Uterus (tissue), 3 donors: ENCODE measurements at regions not wholly inside any gene's neighbourhood (a gene's known extent, or its start where the extent isn't known, plus 50 kb on each side); places are given as distances from the start of the nearest gene placed in this dataset.

ENCODE experiments used
- DNase-seq, 2 donors: peaks; one replicate each; pipeline ENCODE4 v3.0.0-alpha.2; 2019 to 2020
- H3K27ac ChIP-seq, 2 donors: fragments of 200-600 bp; sonication (generic); 1 replicate in 1 of 2; 2 replicates in 1 of 2; pipeline ENCODE4 v1.5.1; 2016 to 2018
- H3K27me3 ChIP-seq, 2 donors: fragments of 200-600 bp; sonication (generic); one replicate each; pipeline ENCODE4 v1.5.1; 2018 to 2019; ENCODE audit warnings: control low read depth in 1 of 2
- H3K36me3 ChIP-seq, 2 donors: fragments of 200-600 bp; sonication (generic); one replicate each; pipeline ENCODE4 v1.5.1; 2019; ENCODE audit warnings: control low read depth in 1 of 2
- H3K4me1 ChIP-seq, 2 donors: fragments of 200-600 bp; sonication (generic); one replicate each; pipeline ENCODE4 v1.5.1; 2018 to 2019; ENCODE audit warnings: control low read depth in 1 of 2
- H3K4me3 ChIP-seq, 2 donors: fragments of 200-600 bp; sonication (generic); 1 replicate in 1 of 2; 2 replicates in 1 of 2; pipeline ENCODE4 v1.5.1; 2018 to 2019; ENCODE audit warnings: mild to moderate bottlenecking in 1 of 2
- H3K9me3 ChIP-seq, 2 donors: fragments of 200-600 bp; sonication (generic); one replicate each; pipeline ENCODE4 v1.5.1; 2019; ENCODE audit warnings: control low read depth in 1 of 2
- CTCF ChIP-seq, 4 experiments: fragments of 200-600 bp in 2 of 4; fragments of 450-650 bp in 2 of 4; sonication (generic) in 2 of 4; IDR thresholded peaks; one replicate each; pipeline ENCODE4 v1.5.1; 2016 to 2019; ENCODE audit warnings: antibody characterized with exemption in 4 of 4, mild to moderate bottlenecking in 2 of 4, moderate library complexity in 1 of 4
- POLR2A ChIP-seq, 2 donors: fragments of 450-650 bp; IDR thresholded peaks; one replicate each; pipeline ENCODE4 v1.6.1; 2016; ENCODE audit warnings: antibody characterized with exemption in 2 of 2, mild to moderate bottlenecking in 1 of 2, moderate library complexity in 1 of 2
- intact Hi-C: fragments of 100-400 bp; cut with DNase I; formaldehyde crosslinking; loops from one replicate; pipeline ENCODE4 v1.15.1; 2023; ENCODE audit warnings: low total_unique reads
- donor health status: DM: yes; HTN: yes; CAD: no.

- Histone ChIP-seq H3K4me1 (no peaks in the 10 kb centered on the region), H3K36me3 (no peaks in the 10 kb centered on the region)
These were observed 439.5 kb upstream of the BOD1L1 start for GRCh38 chr4:14066979-14067378.

GRCh38 chr4:14069886-14070285, 442.4 kb upstream of the BOD1L1 start:
- Histone ChIP-seq H3K9me3 (no peaks in the 10 kb centered on the region), H3K4me3 (no peak overlapping the region), H3K4me1 (no peaks in the 10 kb centered on the region), H3K27me3 (no peaks in the 10 kb centered on the region), H3K36me3 (no peaks in the 10 kb centered on the region), H3K27ac (no peak overlapping the region)
- intact Hi-C loops: no loop called here
- no peak for DNase-seq
- no peak for TF ChIP-seq CTCF (IDR thresholded peaks at IDR 0.05)
- TF ChIP-seq POLR2A (IDR thresholded peaks at IDR 0.05): no peak

More at GRCh38 chr4:14066979-14067378, 439.5 kb upstream of the BOD1L1 start:
- no peaks in the 10 kb centered on the region for H3K27me3 ChIP-seq
- no peaks in the 10 kb centered on the region for H3K9me3 ChIP-seq
- H3K27ac ChIP-seq: no peak overlapping the region
- H3K4me3 ChIP-seq: no peak overlapping the region
- intact Hi-C loops: no loop called here
- no peak for DNase-seq
- TF ChIP-seq POLR2A (IDR thresholded peaks at IDR 0.05): no peak
- no peak for TF ChIP-seq CTCF (IDR thresholded peaks at IDR 0.05)

- no peak for DNase-seq
- no peaks in the 10 kb centered on the region for H3K27me3 ChIP-seq
- no peak overlapping the region for H3K27ac ChIP-seq
These were observed 442.9 kb upstream of the BOD1L1 start for GRCh38 chr4:14070289-14070880.

DNA sequence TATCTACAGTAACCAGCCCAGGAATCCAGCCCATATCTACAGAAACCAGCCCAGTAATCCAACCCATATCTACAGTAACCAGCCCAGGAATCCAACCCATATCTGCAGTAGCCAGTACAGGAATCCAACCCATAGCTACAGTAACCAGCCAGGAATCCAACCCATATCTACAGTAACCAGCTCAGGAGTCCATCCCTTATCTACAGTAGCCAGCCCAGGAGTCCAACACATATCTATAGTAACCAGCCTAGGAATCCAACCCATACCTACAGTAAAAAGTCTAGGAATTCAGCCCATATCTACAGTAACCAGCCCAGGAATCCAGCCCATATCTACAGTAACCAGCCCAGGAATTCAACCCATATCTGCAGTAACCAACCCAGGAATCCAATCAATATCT, 445.0 kb upstream of the BOD1L1 start:
- intact Hi-C loops: no loop called here
- Histone ChIP-seq H3K4me3 (no peak overlapping the region), H3K27me3 (no peaks in the 10 kb centered on the region), H3K4me1 (no peaks in the 10 kb centered on the region), H3K9me3 (no peaks in the 10 kb centered on the region), H3K36me3 (no peaks in the 10 kb centered on the region), H3K27ac (no peak overlapping the region)
- TF ChIP-seq POLR2A (IDR thresholded peaks at IDR 0.05): no peak
- TF ChIP-seq CTCF (IDR thresholded peaks at IDR 0.05): no peak
- DNase-seq: no peak

More at GRCh38 chr4:14070289-14070880, 442.9 kb upstream of the BOD1L1 start:
- no peak for TF ChIP-seq POLR2A (IDR thresholded peaks at IDR 0.05)
- no peak for TF ChIP-seq CTCF (IDR thresholded peaks at IDR 0.05)
- no peak overlapping the region for H3K4me3 ChIP-seq
- H3K36me3 ChIP-seq: no peaks in the 10 kb centered on the region
- H3K9me3 ChIP-seq: no peaks in the 10 kb centered on the region
- H3K4me1 ChIP-seq: no peaks in the 10 kb centered on the region
- intact Hi-C loops: no loop called here

DNA sequence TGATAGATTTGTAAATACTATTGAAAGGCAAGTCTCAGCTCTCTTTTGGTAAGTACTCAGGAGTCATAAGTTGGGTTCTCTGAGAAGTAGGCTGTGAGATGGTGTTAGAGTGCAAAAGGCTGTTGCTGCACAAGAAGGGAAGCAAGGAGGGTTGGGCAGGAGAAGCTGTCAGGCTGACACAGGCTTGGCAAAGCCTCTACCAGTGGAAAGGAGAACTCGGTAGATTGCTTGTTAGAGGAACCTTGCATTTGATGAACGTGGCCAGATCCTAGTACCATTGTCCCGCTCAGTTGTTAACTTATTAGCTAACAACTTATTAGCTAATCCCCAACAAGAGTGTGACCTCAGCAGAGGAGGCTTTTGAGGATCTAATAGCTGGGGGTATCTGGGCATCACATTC, 449.3 kb upstream of the BOD1L1 start:
- H3K4me3 ChIP-seq: no peak overlapping the region
- H3K36me3 ChIP-seq: no peaks in the 10 kb centered on the region
- H3K4me1 ChIP-seq: no peaks in the 10 kb centered on the region
- TF ChIP-seq CTCF (IDR thresholded peaks at IDR 0.05) (no peak), POLR2A (IDR thresholded peaks at IDR 0.05) (no peak)
- intact Hi-C loops: no loop called here
- no peak overlapping the region for H3K27ac ChIP-seq
- no peak for DNase-seq
- H3K27me3 ChIP-seq: no peaks in the 10 kb centered on the region
- H3K9me3 ChIP-seq: no peaks in the 10 kb centered on the region
